HG03565 (cell line): ENCODE measurements at regions not wholly inside any gene's neighbourhood (a gene's known extent, or its start where the extent isn't known, plus 50 kb on each side); places are given as distances from the start of the nearest gene placed in this dataset.
A peak's percentile ranks its signal among the peaks of the same experiment; 100 is the strongest.

Experiments
- ATAC-seq: cut with Tn5 transposase; IDR thresholded peaks from one replicate; pipeline ENCODE4 v1.9.1; 2021; ENCODE audit warnings: mild to moderate bottlenecking, moderate library complexity; ENCODE audit not compliant: unreplicated experiment

- no peak for ATAC-seq
Measured at GRCh38 chr1:184141361-184141880, 89.9 kb downstream of the TSEN15 start.

GRCh38 chr1:184143449-184143848, 91.9 kb downstream of the TSEN15 start:
- ATAC-seq, result no peak

DNA sequence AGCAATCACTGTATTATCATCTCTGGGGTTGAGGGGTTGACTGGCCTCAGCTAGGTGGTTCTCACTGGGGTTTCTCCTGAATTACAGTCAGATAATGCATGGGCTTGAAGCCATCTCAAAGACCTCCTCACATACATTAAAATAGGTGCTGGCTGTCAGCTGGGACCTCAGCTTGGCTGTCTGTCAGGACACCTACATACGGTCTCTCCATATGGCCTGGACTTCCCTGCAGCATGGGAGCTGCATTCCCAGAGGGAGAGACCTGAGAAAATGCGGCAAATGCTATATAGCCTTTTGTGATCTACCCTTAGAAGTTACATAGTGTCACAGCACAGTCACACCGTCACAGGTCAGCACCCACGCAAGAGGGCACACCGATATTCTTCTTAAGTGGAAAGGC, 93.6 kb downstream of the TSEN15 start:
- ATAC-seq, result no peak

DNA sequence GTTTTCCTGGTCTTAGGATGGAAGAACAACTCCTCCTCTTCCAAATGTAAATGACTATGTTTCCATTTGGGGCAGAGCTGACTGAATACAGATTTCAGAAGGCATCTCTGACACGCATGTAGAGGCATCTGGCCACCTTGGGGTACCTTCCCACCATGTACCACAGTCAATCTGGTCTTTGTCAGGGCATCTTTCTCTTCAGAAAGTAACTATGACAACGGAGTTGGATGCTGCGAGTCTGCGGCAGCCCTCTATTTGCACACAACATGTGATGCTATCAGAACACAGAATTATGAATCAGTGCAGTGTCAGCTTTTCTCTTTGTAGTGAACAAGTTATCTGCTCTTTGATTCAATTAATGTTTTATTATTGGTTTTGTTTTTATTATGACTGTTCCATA, 94.7 kb downstream of the TSEN15 start:
- ATAC-seq, result no peak

GRCh38 chr1:184150776-184151531, 99.4 kb downstream of the TSEN15 start:
- ATAC-seq, result no peak

DNA sequence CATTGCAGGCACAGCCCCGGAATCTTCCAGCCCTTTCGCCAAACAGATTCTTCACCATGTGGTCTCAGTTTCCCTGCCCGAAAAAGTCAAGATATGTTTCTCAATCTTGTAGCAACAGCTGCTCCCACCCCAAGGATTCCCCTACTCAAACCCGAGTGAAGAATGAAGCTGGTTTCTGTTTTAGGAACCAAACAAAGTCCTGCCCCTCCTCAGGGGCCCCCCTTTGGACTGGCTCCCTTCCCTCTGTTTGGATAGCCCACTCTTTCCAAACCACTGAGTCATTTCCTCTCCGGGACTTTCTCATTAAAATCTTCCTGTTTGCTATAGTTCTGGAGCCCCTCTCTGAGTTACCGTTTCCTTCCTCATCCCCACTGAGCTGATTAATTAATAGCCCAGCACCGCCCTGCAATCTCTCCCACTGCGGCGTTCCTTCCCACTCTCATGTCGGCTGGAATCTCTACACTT, 100.9 kb downstream of the TSEN15 start:
- no peak for ATAC-seq

DNA sequence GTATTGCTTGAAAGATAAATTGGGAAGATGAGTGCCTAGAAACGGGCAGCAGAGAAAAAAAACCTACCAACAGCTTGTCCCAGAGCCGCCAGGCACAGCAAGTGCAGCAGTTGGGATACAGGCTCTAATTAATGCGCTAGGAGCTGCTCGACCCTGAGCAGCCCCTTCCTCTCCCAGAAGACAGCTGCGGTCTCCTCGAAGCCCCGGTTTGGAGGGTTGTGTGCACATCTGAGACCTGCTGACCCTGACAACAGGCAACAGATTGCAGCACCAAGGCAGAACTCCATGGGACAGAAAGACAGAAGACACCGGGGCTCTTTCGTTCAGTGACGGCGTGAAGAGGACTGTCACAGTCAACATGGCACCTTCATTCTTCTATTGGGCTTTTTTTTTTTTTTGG, 101.4 kb downstream of the TSEN15 start:
- ATAC-seq, result no peak

- ATAC-seq, result no peak
Measured at GRCh38 chr1:184153731-184154130, 102.2 kb downstream of the TSEN15 start.

GRCh38 chr1:184156521-184157393, 105.2 kb downstream of the TSEN15 start:
- no peak for ATAC-seq

- no peak for ATAC-seq
Measured at GRCh38 chr1:184157394-184157742, 105.8 kb downstream of the TSEN15 start.

DNA sequence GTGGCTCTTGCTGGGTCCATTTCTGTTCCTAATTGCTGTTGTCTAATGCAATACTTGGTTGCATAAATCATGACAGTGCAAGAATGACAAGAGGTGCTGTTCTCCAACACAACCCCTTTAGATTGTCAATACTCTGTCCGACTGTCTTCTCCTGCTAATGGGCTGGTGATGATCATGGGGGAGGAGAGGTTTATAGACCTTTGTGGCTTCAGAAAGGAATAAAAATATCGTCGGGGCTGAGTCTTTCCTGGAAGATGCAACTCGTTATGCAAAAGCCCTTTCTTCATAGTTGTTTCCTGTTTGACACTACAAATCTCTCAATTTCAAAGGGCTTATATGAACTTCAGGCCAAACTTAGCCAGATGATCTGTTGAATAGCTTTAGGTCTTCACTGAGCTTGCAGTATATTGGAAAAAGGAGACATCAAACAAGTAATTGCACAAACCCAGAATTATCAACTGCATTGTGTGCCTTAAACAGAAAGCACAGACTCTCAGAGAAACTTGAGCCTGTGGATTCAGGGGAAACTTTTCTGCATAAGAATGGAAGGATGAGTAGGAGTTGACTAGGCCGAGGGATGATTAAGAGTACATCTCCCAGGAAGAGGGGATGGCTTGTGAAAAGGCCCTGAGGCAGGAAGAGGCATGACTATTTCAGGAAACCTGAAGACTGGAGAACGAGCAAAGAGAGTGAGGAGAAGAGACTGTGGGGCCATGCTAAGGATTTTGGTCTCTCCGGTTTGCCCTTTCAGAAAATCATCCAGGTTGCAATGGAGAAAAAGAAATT, 107.6 kb downstream of the TSEN15 start:
- ATAC-seq, result no peak

GRCh38 chr1:184160236-184160635, 108.7 kb downstream of the TSEN15 start:
- peak; percentile 56 for ATAC-seq

DNA sequence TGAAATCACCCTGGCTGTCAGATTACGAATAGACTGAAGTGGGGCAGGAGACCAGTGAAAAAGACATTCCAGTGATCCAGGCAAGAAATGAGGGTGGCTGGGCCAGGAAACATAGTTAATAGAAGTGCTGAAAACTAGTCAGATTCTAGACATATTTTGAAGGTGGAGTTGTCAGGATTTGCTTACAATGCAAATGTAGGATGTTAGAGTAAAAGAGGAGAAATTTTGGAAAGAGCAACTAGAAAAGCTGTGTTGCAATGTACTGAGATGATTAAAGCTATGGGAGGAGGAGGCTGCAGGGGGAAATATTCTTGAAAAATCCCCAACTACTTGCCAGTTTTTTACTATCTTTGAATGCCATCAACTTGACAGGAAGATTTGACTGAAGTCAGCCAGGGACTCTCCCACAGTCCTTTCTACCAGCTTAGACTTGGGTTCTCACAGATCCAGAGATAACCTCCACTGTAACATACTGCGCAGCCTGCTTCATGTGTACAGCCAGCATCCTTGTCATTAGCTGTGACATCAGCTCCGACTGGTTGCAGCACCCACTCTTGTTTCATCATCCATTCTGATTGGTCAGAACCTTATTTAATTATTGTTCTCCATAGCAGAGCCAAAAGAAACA, 109.7 kb downstream of the TSEN15 start:
- ATAC-seq, result no peak

GRCh38 chr1:184162281-184162680, 110.8 kb downstream of the TSEN15 start:
- no peak for ATAC-seq

GRCh38 chr1:184163674-184164465, 112.3 kb downstream of the TSEN15 start:
- peak; percentile 79 for ATAC-seq

GRCh38 chr1:184164536-184164935, 113.0 kb downstream of the TSEN15 start:
- no peak for ATAC-seq

DNA sequence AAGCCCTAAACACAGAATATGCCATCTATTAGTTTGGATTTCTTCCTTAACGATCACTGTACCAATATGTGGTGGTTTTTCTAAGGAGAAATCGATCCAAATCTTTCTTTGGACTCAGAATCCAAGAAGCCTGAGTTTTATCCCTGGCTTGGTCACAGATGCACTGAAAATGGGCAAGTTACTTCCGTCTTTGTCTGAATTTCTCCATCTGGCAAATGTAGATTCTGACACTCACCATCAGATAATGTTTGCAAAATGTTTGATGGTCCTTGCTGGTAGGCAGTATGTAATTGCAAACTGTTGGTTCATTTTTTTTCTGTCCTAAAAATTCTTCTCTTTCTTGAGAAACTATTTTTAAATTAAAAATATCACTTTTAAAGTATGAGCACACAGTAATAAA, 115.0 kb downstream of the TSEN15 start:
- no peak for ATAC-seq

DNA sequence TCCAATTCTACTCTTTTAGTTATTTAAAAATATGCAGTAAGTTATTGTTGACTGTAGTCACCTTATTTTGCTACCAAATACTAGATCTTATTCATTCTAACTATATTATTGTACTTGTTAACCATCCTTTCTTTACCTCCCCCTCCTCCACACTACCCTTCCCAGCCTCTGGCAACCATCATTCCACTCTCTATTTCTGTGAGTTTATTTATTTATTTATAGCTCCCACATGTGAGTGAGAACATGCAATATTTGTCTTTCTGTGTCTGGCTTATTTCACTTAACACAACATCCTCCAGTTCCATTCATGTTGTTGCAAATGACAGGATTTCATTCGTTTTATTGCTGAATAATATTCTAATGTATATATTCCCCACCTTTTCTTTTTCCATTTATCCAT, 115.8 kb downstream of the TSEN15 start:
- ATAC-seq, result no peak

GRCh38 chr1:184170719-184171118, 119.2 kb downstream of the TSEN15 start:
- ATAC-seq, result no peak

- no peak for ATAC-seq
Measured at GRCh38 chr1:184176058-184176457, 124.5 kb downstream of the TSEN15 start.
